GM19099 (cell line): ENCODE measurements at regions not wholly inside any gene's neighbourhood (a gene's known extent, or its start where the extent isn't known, plus 50 kb on each side); places are given as distances from the start of the nearest gene placed in this dataset.

ENCODE experiments used
- POLR2A ChIP-seq: IDR thresholded peaks from 3 replicates; pipeline ENCODE4 v1.6.1; 2011; ENCODE audit warnings: low read depth; ENCODE audit not compliant: insufficient read length; ENCODE audit errors: extremely low read depth

- TF ChIP-seq POLR2A = no peak
Measured at GRCh38 chr1:56409112-56409691, 170.2 kb downstream of the PLPP3 start.

DNA sequence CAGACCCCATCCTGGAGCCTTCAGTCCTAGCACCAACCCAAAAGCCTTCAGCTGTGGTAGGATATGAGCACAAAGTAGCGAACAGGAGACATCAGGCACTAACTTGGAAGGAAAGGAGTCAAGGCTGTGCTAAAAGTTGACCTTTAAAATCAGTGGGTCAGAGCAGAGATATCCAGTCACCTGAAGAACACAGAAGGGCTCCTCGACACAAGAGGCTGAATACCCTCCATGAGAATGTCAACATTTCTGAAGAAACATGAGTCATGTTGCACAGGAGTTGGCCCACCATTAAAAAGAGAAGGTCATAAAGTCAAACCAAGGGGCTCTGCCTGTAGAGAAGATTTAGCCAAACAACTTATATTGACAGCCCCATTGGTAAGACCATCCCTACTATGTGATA, 172.5 kb downstream of the PLPP3 start:
- no peak for TF ChIP-seq POLR2A

DNA sequence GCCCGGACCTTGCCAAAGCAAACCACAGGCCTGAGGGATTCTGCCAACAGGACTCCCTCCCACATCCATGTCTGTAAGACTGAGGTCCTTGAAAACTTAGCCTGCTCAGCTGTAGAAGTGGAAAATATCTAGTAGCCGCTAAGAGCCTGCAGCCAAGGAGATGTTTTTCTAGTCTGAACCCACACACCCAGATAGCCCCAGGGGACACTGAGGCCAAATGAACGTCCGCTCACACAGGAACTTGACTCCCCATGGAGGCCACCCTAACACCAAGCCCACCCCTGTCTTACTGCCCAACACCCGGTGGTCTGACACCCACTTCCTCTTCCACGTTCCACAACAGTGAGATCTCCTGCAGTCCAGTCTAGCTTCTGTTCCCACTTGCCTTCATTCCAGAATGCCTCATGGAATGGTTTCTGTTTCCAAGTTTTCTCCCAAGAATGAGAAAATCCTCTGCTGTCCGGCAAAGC, 174.8 kb downstream of the PLPP3 start:
- no peak for TF ChIP-seq POLR2A

DNA sequence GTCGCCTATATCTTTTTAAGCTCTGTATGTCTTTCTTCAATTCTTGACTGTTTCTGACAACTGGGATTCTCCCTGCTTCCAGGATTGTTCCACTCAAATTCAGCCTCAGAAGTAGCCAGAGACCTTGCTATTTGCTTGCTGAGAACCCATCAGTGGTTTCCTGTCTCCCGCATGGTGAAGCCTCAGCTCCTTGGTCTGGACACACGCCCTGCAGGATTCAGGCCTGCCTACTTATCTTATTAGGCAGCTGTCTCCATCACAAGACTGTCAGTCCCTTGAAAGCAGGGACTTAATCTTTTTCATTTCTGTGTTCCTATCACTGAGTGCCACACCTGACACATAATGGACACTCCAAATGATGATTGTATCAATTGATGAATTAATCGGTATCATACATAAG, 175.3 kb downstream of the PLPP3 start:
- TF ChIP-seq POLR2A = no peak

DNA sequence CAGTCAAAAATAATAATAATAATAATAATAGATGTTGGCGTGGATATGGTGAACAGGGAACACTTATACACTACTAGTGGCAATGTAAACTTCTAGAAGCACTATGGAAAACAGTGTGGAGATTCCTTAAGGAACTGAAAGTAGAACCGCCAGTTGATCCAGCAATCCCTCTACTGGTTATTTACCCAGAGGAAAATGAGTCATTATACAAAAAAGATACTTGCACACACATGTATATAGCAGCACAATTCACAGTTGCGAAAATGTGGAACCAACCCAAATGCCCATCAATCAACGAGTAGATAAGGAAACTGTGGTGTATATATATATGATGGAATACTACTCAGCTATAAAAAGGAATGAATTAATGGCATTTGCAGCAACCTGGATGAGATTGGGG, 176.0 kb downstream of the PLPP3 start:
- no peak for TF ChIP-seq POLR2A

DNA sequence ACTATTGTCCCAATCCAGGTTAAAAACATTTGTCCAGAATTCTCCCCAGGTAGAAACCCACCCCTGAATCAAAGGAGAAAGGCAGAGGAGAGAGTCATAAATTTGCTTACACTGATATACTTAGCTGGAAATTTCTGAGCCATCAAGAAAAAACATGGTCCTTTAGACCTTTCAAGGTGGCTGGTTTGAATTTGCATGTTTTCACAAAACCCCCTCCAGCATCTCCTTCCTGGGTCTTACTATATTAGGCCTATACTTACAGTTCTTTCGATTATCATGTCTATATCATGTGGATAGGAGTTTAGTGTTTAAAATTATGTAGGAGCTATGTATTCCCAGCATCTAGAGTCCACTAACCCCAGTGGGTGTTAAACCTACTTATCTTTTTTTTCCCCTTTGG, 178.2 kb downstream of the PLPP3 start:
- TF ChIP-seq POLR2A = no peak

DNA sequence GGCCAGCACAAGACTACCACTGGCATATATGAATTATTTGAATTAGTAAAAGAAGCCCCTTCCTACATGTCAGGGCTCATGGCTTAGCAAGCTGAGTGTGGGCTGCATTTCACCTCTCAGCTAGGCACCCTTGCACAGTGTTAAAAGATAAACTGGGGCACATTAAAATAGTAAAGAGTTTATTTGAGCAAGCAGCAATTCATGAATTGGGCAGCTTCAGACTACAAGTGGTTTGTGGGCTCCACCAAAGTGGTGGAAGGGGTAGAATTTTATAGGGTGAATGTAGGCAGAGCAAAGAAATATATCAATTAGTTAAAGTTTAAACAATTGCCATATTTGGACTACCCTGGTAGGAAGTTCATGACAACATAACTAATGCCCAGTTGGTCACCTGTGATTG, 178.8 kb downstream of the PLPP3 start:
- no peak for TF ChIP-seq POLR2A

DNA sequence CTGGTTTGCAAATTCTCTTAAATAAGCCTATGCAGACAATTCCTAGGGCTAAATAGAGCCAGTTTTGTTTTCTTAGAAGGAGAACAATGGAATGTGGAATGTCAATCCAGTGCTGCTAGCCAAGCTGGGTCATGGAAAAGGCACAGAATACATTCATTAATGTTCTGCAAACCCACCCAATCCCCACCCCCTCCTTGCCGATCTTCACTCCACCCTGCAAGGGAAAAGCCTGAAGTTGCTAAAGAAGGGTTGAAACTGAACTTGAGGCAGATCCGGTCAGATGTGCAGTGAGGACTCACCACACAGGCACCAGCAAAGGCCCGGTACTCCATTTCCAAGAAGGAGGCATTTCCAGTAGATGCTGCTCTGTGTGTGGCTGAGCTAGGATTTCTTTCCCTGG, 179.6 kb downstream of the PLPP3 start:
- no peak for TF ChIP-seq POLR2A

GRCh38 chr1:56399326-56399725, 180.0 kb downstream of the PLPP3 start:
- TF ChIP-seq POLR2A = no peak

GRCh38 chr1:56397811-56398231, 181.5 kb downstream of the PLPP3 start:
- TF ChIP-seq POLR2A = no peak

DNA sequence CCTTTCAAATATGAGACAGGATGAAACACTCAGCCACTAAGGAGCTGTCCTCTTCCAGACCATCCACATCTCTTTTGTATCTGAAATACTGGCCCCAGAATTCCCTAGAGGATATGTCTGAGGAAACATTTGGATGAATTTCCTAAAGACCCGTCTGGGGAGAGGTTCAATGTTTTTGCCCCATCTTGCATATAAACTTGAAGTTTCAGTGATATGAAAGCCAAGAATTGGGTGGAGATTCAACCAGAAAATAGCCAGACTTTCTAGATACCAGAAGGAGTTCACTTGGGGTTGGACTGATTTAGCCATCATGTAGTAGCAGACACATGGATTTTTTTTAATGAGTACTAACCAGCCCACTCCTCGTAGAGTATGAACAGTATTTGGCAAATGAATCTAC, 182.0 kb downstream of the PLPP3 start:
- no peak for TF ChIP-seq POLR2A

- TF ChIP-seq POLR2A = no peak
Measured at GRCh38 chr1:56396581-56396980, 182.8 kb downstream of the PLPP3 start.

- no peak for TF ChIP-seq POLR2A
Measured at GRCh38 chr1:56395776-56396175, 183.6 kb downstream of the PLPP3 start.

- TF ChIP-seq POLR2A = no peak
Measured at GRCh38 chr1:56394298-56394697, 185.1 kb downstream of the PLPP3 start.

- no peak for TF ChIP-seq POLR2A
Measured at GRCh38 chr1:56390934-56391731, 188.2 kb downstream of the PLPP3 start.

- no peak for TF ChIP-seq POLR2A
Measured at GRCh38 chr1:56390232-56390867, 189.0 kb downstream of the PLPP3 start.

- no peak for TF ChIP-seq POLR2A
Measured at GRCh38 chr1:56389813-56390212, 189.6 kb downstream of the PLPP3 start.
